Spleen (tissue), 7 donors: ENCODE measurements at regions not wholly inside any gene's neighbourhood (a gene's known extent, or its start where the extent isn't known, plus 50 kb on each side); places are given as distances from the start of the nearest gene placed in this dataset.

Experiments used
- POLR2AphosphoS5 ChIP-seq, 3 donors: sonication (generic); formaldehyde crosslinking; IDR thresholded peaks; one replicate each; pipeline ENCODE4 v1.5.1; 2017; ENCODE audit warnings: antibody characterized with exemption in 3 of 3
- TF ChIP-seq, protein P1 (sequence below), 11 experiments: fragments of 200-600 bp in 7 of 11; fragments of 450-650 bp in 4 of 11; sonication (generic) in 4 of 11; IDR thresholded peaks in 8 of 11; conservative IDR thresholded peaks in 3 of 11; 1 replicate in 7 of 11; 2 replicates in 4 of 11; pipeline versions ENCODE4 v1.4.0 to v1.8.0; 2016 to 2021; ENCODE audit warnings: antibody characterized with exemption in 11 of 11, inconsistent platforms in 4 of 11, mild to moderate bottlenecking in 1 of 11
- donor health status: DM: no; HTN: no; CAD: no; lungs with moderate emphysema.
- donor health status: DM: no; HTN: no; CAD: no.
- donor health status: DM: no; HTN: no; CAD: no.

DNA sequence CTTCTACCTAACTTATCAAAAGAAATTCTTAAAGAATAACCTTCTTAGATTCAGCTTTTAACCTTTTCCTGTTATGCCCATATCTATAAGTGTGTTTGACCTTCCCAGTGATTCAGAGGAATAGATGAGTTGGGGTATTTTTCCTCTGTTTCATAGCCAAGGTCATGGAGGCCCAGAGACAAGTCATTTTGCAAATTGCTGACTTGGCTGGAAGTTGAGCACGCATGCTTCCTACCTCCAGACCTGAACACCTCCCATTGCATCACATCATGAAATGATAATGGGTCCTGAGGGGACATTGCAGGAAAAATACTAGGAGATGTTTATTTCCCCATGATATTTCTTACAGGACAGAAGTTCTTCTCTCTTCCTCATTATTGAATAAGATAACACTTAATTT lies 158.6 kb upstream of the LMCD1 start:
- TF ChIP-seq POLR2AphosphoS5 (IDR thresholded peaks at IDR 0.05): no peak
- TF ChIP-seq, protein P1, sequence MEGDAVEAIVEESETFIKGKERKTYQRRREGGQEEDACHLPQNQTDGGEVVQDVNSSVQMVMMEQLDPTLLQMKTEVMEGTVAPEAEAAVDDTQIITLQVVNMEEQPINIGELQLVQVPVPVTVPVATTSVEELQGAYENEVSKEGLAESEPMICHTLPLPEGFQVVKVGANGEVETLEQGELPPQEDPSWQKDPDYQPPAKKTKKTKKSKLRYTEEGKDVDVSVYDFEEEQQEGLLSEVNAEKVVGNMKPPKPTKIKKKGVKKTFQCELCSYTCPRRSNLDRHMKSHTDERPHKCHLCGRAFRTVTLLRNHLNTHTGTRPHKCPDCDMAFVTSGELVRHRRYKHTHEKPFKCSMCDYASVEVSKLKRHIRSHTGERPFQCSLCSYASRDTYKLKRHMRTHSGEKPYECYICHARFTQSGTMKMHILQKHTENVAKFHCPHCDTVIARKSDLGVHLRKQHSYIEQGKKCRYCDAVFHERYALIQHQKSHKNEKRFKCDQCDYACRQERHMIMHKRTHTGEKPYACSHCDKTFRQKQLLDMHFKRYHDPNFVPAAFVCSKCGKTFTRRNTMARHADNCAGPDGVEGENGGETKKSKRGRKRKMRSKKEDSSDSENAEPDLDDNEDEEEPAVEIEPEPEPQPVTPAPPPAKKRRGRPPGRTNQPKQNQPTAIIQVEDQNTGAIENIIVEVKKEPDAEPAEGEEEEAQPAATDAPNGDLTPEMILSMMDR (IDR thresholded peaks at IDR 0.05 in 8 of 11, conservative IDR thresholded peaks at IDR 0.05 in 3 of 11): no peak
